ENCODE measurements at regions not wholly inside any gene's neighbourhood (a gene's known extent, or its start where the extent isn't known, plus 50 kb on each side); places are given as distances from the start of the nearest gene placed in this dataset.

DNA sequence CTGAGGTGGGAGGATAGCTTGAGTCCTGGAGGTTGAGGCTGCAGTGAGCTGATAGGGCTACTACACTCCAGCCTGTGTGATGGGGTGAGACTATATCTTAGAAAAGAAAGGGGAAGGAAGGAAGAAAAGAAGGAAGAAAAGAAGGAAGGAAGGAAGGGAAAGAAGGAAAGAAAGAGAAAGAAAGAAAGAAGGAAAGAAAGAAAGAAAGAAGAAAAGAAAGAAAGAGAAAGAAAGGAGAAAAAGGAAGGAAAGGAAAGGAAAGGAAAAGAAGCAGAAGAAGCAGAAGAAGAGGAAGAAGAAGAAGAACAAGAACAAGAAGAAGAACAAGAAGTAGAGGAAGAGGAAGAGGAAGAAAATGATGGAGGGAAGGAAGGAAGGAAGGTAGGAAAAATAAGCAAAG, 1130.2 kb upstream of the MAP3K7 start:
- no peak for DNase-seq (ENCODE audit: low read depth)

DNA sequence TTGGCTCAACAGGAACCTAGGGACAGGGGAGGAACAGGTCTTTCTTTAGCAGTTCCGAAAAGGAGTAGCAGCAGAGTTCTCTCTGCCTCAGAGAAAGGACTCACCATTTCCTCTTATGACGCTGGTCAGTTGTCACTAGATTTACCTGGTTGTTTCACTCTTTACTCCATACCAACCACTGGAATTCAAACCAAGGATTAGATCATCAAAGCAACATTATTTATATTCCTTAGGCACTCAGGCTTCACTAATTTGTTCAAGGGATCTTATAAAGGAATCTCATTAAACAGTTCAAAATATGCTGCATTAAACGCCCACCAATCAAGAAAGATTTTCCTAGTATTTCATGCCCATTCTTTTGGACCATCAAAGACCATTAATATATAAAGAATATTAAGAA, 1129.5 kb upstream of the MAP3K7 start:
- no peak for DNase-seq (ENCODE audit: low read depth)

DNA sequence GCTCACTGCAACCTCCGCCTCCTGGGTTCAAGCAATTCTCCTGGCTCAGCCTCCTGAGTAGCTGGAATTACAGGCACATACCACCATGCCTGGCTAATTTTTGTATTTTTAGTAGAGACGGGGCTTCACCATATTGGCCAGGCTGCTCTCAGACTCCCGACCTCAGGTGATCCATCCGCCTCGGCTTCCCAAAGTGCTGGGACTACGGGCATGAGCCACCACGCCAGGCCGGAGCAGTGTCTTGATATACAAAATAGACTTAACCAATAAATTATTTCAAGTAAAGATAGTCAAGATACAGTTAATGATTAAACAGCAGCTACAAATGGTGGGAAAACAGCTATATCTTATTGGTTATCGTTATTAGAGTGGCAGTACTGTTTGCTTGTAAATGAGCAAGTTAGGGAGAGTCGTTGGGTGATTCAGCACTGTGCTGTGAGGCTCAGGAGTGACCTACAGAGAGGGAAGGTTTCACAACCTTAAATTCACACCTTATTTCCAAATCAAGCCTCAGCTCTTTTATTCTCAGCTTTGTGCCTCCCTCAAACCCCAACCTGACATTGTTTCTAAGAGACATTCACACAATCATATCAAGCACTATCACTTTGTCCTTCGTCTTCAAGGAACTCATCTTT, 1128.4 kb upstream of the MAP3K7 start:
- DNase-seq (ENCODE audit: low read depth) = no peak

DNA sequence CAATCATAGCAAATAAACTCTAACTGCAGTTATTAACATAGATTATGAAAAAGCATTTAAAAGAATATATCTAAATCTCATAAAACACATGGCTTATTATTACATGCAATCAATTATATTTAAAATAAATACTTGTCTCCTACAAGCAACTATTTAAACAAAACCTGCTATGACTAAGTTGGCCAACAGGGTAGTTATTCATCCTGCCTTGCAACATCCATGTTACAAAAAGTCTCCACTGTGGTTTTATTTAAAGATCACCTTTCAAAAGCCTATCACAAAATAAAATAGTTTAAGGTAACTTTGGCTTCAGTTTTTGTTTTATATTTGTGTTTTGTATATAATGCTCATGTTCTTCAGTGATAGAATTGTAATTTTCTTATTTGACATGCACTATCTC, 1127.0 kb upstream of the MAP3K7 start:
- no peak for DNase-seq (ENCODE audit: low read depth)

GRCh38 chr6:91711518-91711917, 1124.6 kb upstream of the MAP3K7 start:
- no peak for DNase-seq (ENCODE audit: low read depth)

DNA sequence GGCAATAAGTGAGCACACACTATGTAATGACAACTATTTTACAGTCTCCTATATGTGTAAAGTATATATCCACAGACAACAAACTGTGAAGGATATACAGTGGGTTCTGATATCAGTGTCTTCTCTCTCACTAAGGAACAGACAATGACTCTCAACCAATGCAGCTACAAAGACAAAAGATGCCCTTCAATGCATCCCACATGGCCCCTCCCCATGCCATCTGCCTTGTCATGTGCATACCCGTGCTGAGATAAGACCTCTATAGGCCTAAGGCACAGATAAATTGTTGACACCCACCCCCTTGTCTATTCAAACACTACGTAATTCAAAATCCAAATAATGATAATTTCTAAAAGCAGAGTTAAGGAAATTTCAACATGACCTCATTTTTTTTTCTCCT, 1123.5 kb upstream of the MAP3K7 start:
- DNase-seq (ENCODE audit: low read depth) = no peak

GRCh38 chr6:91708534-91708933, 1121.7 kb upstream of the MAP3K7 start:
- no peak for DNase-seq (ENCODE audit: low read depth)

- DNase-seq (ENCODE audit: low read depth) = no peak
Observed at GRCh38 chr6:91705646-91706045, 1118.8 kb upstream of the MAP3K7 start.

DNA sequence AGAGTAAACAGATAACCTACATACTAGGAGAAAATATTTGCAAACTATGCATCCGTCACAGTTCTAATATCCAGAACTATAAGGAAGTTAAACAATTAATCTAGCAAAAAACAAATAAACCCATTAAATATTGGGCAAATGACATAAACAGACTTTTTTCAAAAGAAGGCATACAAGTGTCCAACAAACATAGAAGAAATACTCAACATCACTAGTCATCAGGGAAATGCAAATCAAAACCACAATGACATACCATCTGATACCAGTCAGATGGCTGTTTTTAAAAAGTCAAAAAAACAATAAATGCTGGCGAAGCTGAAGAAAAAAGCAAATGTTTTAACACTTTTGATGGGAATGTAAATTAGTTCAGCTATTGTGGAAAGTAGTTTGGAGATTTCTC, 1117.7 kb upstream of the MAP3K7 start:
- peak; percentile 80 for DNase-seq (ENCODE audit: low read depth)

DNA sequence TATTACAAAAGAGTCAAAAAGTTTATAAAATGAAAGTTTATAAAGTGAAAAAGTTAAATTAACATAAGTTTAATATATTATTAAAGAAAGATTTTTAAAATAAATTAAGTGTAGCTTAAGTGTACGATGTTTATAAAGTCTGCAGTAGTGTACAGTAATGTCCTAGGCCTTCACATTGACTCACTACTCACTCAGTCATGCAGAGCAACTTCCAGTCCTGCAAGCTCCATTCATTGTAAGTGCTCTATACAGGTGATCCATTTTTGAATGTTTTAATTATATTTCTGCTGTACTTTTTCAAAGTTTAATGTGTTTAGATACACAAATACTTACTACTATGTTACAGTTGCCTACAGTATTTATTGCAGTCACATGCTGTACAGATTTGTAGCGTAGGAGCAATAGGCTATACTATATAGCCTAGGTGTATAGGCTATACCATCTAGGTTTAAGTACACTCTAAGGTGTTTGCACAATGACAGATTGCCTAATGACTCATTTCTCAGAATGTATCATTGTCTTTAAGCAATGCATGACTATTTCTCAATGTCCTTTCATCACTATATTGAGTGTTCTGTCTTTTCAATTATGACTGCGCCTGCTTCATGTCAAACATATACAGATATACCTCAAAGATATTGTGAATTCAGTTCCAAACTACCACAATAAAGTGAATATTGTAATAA, 1110.3 kb upstream of the MAP3K7 start:
- DNase-seq (ENCODE audit: low read depth) = peak; percentile 29

GRCh38 chr6:91695221-91695620, 1108.3 kb upstream of the MAP3K7 start:
- DNase-seq (ENCODE audit: low read depth) = no peak

DNA sequence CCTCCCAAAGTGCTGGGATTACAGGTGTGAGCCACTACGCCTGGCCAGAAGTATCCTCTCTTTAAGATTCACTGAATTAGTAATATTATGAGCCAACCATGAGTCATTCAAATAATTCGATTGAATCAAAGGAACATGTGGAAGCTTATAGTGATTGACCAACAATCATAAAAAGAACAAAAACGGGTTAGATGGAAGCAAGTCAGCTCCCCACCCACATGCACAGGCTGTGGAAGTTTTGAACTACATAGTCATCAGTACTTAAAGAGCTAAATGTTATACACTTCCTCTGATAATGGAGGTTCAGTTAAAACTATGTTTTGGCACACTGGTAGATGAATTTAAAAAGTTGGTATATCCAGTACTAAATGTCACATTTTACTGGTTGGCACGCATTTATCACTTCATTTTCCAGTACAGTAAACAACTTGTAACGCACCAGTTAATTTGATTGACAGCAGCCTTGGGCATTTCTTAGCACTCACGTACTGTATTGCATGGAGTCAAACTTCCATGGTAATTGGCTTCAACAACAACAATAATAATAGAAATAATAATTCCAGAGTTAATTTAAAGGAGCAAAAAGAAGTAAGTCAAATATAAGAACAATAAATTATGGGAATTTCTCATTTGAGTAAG, 1107.3 kb upstream of the MAP3K7 start:
- DNase-seq (ENCODE audit: low read depth) = peak; percentile 43

DNA sequence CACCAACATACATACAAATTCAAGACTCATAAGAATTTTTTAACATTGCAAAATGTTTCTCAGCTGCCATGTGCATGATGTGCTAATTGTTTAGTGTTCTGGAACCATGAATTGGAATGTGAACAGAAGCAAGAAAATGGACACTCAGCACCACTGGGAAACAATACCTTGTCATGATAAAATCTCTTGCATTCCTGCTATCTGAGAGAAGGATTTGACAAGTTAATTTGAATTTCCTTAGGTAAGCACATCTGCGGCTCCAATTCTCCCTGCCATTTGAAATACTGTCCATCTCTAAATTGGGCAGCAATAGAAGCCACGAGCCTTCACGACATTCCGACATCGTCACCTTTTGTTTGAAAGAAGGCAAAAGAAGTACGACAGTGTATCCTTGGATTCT, 1104.6 kb upstream of the MAP3K7 start:
- no peak for DNase-seq (ENCODE audit: low read depth)

GRCh38 chr6:91683240-91683639, 1096.4 kb upstream of the MAP3K7 start:
- no peak for DNase-seq (ENCODE audit: low read depth)

DNA sequence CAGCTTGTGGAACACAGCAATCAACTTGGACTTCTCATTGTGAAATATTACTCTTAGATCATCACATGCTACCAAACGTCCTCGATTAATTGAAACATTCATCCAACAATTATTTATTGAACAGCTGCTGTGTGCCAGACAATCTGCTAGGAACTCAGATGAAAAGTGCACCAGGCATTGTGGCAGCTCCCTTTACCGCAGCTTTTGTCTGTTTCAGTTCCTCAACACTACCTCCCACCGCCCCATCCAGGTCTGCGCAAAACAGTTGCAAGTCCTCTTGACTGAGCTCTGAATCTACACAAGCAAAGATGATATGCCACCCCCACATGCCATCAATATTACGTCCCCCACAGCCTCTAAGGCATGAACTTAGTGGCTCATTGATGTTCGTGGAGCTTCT, 1094.4 kb upstream of the MAP3K7 start:
- DNase-seq (ENCODE audit: low read depth) = no peak

DNA sequence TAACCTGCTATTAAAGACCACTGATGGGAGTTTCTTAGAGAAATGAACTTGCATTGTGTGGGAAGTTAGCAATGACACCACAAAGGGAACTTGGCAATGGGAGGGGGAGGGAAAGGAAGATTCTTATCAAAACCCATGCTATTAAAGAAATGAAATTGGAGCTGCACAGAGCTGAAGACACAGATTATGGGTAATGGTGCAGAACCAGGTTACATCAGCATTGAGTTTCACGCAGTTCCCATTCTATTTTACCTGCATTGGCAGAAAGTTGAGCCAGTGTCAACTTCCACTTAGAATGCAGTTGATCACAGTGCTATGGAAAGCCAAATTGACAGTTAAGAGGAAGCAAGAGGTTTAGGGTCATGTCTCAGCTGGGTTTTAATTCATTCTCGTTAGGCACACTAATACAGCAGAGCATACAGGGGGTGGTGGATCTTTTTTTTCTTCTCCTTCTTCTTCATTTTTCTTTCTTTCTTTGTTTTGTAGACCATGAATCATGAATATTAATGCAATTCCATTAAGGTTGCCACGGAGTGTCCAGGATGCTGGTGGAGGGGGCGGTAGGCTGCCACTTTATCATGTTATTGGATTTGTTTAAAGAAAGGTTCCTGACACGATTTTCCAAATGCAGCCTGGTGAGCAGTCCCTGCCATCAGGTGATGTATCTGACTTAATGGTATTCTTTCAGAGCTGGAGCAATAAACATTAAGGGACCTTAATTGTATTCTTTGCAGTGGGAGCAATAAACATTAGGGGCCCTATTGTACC, 1092.0 kb upstream of the MAP3K7 start:
- no peak for DNase-seq (ENCODE audit: low read depth)

DNA sequence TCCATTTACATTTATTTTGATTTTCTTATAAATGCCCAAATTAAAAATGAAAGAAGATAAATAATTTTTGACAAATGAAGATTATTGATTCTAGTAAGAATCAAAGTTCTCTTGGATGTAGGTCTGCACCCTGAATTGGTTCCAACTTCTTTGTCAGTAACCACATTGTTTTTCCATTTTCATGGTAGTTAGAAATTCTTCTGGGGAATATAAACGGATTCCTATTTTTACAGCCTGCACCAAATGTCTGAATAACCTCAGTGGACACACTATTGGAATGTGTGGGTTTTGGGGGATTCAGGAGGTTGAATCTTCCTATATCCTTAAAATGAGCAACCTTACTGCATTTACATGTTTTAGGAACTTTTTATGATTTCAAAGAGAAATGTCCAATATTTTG, 1085.3 kb upstream of the MAP3K7 start:
- no peak for DNase-seq (ENCODE audit: low read depth)

- DNase-seq (ENCODE audit: low read depth) = no peak
Observed at GRCh38 chr6:91669871-91670268, 1083.0 kb upstream of the MAP3K7 start.

DNA sequence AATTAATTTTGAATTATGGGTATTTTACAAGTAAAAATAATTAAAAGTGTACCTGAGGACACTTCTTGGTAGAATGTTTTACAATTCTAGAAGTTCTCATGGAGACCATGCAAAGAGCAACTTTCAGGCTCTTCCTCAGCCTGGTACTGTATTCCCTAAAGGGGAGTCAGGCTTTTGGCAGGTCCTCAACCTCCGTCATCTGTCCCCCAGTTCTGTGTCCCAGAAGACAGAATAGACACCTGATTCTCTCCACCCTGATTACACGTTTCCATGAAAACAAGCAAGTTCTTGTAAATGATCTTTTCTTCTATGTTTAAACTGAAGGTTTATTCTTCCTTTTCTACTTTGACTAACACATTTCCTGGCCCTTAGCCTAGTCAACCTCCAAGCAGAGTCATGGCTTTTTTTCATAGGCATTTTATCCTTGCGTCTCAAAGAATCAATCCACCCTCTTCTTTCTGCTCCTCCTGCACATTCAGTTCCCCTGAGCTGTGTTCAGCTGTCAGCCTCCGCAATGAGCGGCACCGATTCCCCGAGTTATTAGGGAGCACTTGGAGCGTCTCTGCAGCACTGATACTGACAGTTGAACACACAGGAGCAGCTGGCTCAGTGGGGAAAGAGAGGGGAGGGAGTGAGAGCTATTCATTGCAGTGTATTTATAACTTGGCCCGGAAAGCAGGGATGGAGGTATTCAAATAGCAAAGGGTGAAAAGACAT, 1082.4 kb upstream of the MAP3K7 start:
- DNase-seq (ENCODE audit: low read depth) = no peak

DNA sequence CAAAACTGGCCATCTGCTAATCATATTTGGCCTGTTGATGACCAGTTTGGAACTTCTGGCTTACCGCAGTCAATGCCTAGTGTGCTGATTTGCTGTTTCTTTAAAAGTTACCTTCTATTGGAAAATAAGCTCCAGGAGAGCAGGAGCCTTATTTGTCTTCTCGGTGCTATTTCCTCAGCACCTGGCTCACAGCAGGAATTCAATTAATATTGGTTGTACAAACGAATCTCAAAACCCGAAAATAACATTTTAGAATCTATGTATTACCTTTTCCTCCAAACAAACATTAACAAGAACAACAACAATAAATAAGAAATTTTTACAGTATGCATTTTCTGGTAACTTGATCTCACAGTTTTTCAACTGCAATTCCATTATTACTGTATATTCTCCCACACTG, 1080.7 kb upstream of the MAP3K7 start:
- DNase-seq (ENCODE audit: low read depth) = no peak

DNA sequence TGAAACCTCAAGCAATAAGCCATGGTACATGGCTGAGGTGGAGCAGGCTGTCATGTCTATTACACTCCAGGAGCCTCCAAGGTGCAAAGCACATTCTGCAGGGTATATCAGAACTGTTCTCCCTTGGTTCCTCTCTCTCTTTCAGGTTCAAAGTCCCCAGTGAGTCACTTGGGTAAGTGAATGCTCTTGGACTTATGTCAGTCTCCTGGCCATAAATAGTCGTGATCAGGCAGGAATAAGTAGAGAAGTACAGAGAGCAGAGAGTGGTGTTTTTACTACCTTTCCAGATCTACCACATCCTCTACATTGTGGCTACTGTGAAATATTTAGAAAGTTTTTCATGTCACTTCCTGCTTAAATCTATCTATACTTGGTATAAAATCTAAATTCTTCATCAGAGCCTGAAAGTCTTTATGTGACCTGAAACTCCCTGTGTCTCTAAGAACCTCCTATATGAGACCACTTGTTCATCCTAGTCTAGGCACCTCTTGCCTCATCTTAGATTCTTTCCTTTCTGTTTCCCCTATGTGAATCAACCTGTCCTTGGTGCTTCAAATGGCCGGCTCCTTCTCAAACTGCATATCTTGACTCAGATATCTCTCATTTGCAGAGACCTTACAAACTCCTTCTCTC, 1077.6 kb upstream of the MAP3K7 start:
- peak; percentile 5 for DNase-seq (ENCODE audit: low read depth)

Measured in HT1080 (cell line).